ENCODE measurements at regions not wholly inside any gene's neighbourhood (a gene's known extent, or its start where the extent isn't known, plus 50 kb on each side); places are given as distances from the start of the nearest gene placed in this dataset.

- no peak for TF ChIP-seq POLR2A (IDR thresholded peaks at IDR 0.05)
- no peak for TF ChIP-seq CTCF (IDR thresholded peaks at IDR 0.05)
- no peak for TF ChIP-seq POLR2AphosphoS5 (IDR thresholded peaks at IDR 0.05)
- TF ChIP-seq EP300 (IDR thresholded peaks at IDR 0.05; ENCODE audit: low read depth) = no peak
Observed at GRCh38 chr3:159417761-159418160, 570.9 kb upstream of the IL12A start.
